GM23338 (cell line): ENCODE measurements at regions not wholly inside any gene's neighbourhood (a gene's known extent, or its start where the extent isn't known, plus 50 kb on each side); places are given as distances from the start of the nearest gene placed in this dataset.

Experiments
- ATAC-seq: fragments of 200-7000 bp; cut with Tn5 transposase; 3 replicates; pipeline ENCODE4 v1.9.1; 2020
- DNase-seq: peaks from one replicate; pipeline ENCODE4 v3.0.0-alpha.2; 2015; ENCODE audit warnings: low spot score
- H2AFZ ChIP-seq: fragments of 200-600 bp; sonication (generic); 2 replicates; pipeline ENCODE4 v1.8.0; 2016; ENCODE audit warnings: antibody characterized with exemption, mild to moderate bottlenecking, moderate library complexity
- H3F3A ChIP-seq: fragments of 200-600 bp; sonication (generic); replicated peaks from 2 replicates; pipeline ENCODE4 v1.8.0; 2017; ENCODE audit warnings: antibody characterized with exemption, mixed run types, low read depth
- H3K27ac ChIP-seq: fragments of 200-600 bp; sonication (generic); 2 replicates; pipeline ENCODE4 v1.6.1; 2016; ENCODE audit warnings: low read depth
- H3K27me3 ChIP-seq: fragments of 200-600 bp; sonication (generic); 2 replicates; pipeline ENCODE4 v1.8.0; 2016; ENCODE audit warnings: mild to moderate bottlenecking, mixed run types, moderate library complexity; ENCODE audit not compliant: insufficient read depth
- H3K36me3 ChIP-seq: fragments of 200-600 bp; sonication (generic); 2 replicates; pipeline ENCODE4 v1.8.0; 2016; ENCODE audit warnings: mild to moderate bottlenecking; ENCODE audit not compliant: insufficient read depth
- H3K4me1 ChIP-seq: fragments of 200-600 bp; sonication (generic); 2 replicates; pipeline ENCODE4 v1.8.0; 2016; ENCODE audit warnings: mild to moderate bottlenecking, moderate library complexity; ENCODE audit not compliant: insufficient read depth
- H3K4me2 ChIP-seq: fragments of 200-600 bp; sonication (generic); 2 replicates; pipeline ENCODE4 v1.7.1; 2017; ENCODE audit warnings: mixed run types
- H3K4me3 ChIP-seq: fragments of 200-600 bp; sonication (generic); 2 replicates; pipeline ENCODE4 v1.6.1; 2016; ENCODE audit warnings: mixed run types
- H3K79me2 ChIP-seq: fragments of 200-600 bp; sonication (generic); replicated peaks from 2 replicates; pipeline ENCODE4 v1.8.0; 2017; ENCODE audit warnings: mild to moderate bottlenecking; ENCODE audit not compliant: insufficient read depth
- H3K9me2 ChIP-seq: fragments of 200-600 bp; sonication (generic); 2 replicates; pipeline ENCODE4 v1.8.0; 2017; ENCODE audit not compliant: insufficient read depth
- H4K20me1 ChIP-seq: fragments of 200-600 bp; sonication (generic); replicated peaks from 2 replicates; pipeline ENCODE4 v1.8.0; 2017; ENCODE audit warnings: mild to moderate bottlenecking; ENCODE audit not compliant: insufficient read depth
- H3K27ac Mint-ChIP-seq: 2 replicates; pipeline ENCODE4 v1.8.0; 2020; ENCODE audit warnings: inconsistent platforms, mild to moderate bottlenecking, moderate library complexity, mixed read lengths
- H3K27me3 Mint-ChIP-seq: 3 replicates; pipeline ENCODE4 v1.8.0; 2022; ENCODE audit warnings: low read depth, mild to moderate bottlenecking, moderate library complexity, mixed read lengths, inconsistent platforms; ENCODE audit not compliant: insufficient read depth, poor library complexity
- H3K36me3 Mint-ChIP-seq: 3 replicates; pipeline ENCODE4 v1.8.0; 2021; ENCODE audit warnings: low read depth, mild to moderate bottlenecking, inconsistent platforms, moderate library complexity, mixed read lengths
- H3K4me1 Mint-ChIP-seq: 3 replicates; pipeline ENCODE4 v1.8.0; 2020; ENCODE audit warnings: mild to moderate bottlenecking, inconsistent platforms, mixed read lengths
- H3K4me3 Mint-ChIP-seq: 3 replicates; pipeline ENCODE4 v1.8.0; 2021; ENCODE audit warnings: moderate library complexity, mild to moderate bottlenecking, inconsistent platforms, mixed read lengths
- H3K9me3 Mint-ChIP-seq: 3 replicates; pipeline ENCODE4 v1.8.0; 2020; ENCODE audit warnings: moderate library complexity, mild to moderate bottlenecking, inconsistent platforms, mixed read lengths
- CREB1 ChIP-seq: fragments of 250-450 bp; sonication (Bioruptor Pico); IDR thresholded peaks from 2 replicates; pipeline ENCODE4 v1.5.0; 2020; ENCODE audit warnings: low read depth, mild to moderate bottlenecking, moderate library complexity
- ETS1 ChIP-seq: IDR thresholded peaks from 2 replicates; pipeline ENCODE4 v1.6.1; 2016; ENCODE audit warnings: antibody characterized with exemption
- EZH2 ChIP-seq: fragments of 200-600 bp; sonication (generic); IDR thresholded peaks from one replicate; pipeline ENCODE4 v1.8.0; 2017; ENCODE audit warnings: antibody characterized with exemption, mild to moderate bottlenecking, low read depth; ENCODE audit not compliant: unreplicated experiment
- EZH2phosphoT487 ChIP-seq: fragments of 200-600 bp; sonication (generic); IDR thresholded peaks from one replicate; pipeline ENCODE4 v1.8.1; 2018; ENCODE audit warnings: antibody characterized with exemption; ENCODE audit not compliant: unreplicated experiment
- JUNB ChIP-seq: IDR thresholded peaks from one replicate; pipeline ENCODE4 v1.6.1; 2016; ENCODE audit warnings: antibody characterized with exemption; ENCODE audit not compliant: unreplicated experiment
- POLR2AphosphoS5 ChIP-seq: IDR thresholded peaks from 2 replicates; pipeline ENCODE4 v1.6.1; 2016; ENCODE audit warnings: antibody characterized with exemption, low read depth
- REST ChIP-seq: IDR thresholded peaks from one replicate; pipeline ENCODE4 v1.6.1; 2018; ENCODE audit warnings: antibody characterized with exemption; ENCODE audit not compliant: unreplicated experiment
- STAT1 ChIP-seq: IDR thresholded peaks from one replicate; pipeline ENCODE4 v1.6.1; 2016; ENCODE audit warnings: antibody characterized with exemption; ENCODE audit not compliant: unreplicated experiment
- ZNF331 ChIP-seq: fragments of 250-450 bp; sonication (Bioruptor Pico); IDR thresholded peaks from 2 replicates; pipeline ENCODE4 v1.5.0; 2020; ENCODE audit warnings: low read depth, mild to moderate bottlenecking, moderate library complexity
- ZNF462 ChIP-seq: fragments of 250-450 bp; sonication (Bioruptor Pico); IDR thresholded peaks from 2 replicates; pipeline ENCODE4 v1.5.0; 2020; ENCODE audit warnings: mild to moderate bottlenecking, moderate library complexity

GRCh38 chr2:180735799-180736198 is 244.6 kb upstream of the UBE2E3 start:
- TF ChIP-seq ETS1 (no peak), ZNF462 (CRISPR knock-in tag) (no peak), STAT1 (no peak), EZH2phosphoT487 (no peak), POLR2AphosphoS5 (no peak), ZNF331 (CRISPR knock-in tag) (no peak), CREB1 (no peak), EZH2 (no peak), REST (no peak), JUNB (no peak)
- Histone ChIP-seq H3K27me3 (no peaks in the 10 kb centered on the region), H3K4me3 (no peak overlapping the region), H2AFZ (no peak overlapping the region), H3K79me2 (no peaks in the 10 kb centered on the region), H3K27ac (no peak overlapping the region), H3K9me2 (no peaks in the 10 kb centered on the region), H3K4me1 (peaks cover 4% of the 10 kb centered on the region; the same call in 1 of the 2 replicates), H3K36me3 (no peaks in the 10 kb centered on the region), H3F3A (no peaks in the 10 kb centered on the region), H3K4me2 (no peak overlapping the region), H4K20me1 (no peaks in the 10 kb centered on the region)
- Mint-ChIP-seq H3K9me3 (no peaks in the 10 kb centered on the region), H3K27ac (no peak overlapping the region; the same call in 1 of the 2 replicates), H3K4me1 (peaks cover 6% of the 10 kb centered on the region; the same call in 1 of the 3 replicates), H3K27me3 (no peaks in the 10 kb centered on the region), H3K36me3 (no peaks in the 10 kb centered on the region), H3K4me3 (no peak overlapping the region)
- DNase-seq (no peak), ATAC-seq (no peak)
